GM19468 (cell line): ENCODE measurements at regions not wholly inside any gene's neighbourhood (a gene's known extent, or its start where the extent isn't known, plus 50 kb on each side); places are given as distances from the start of the nearest gene placed in this dataset.
A peak's percentile ranks its signal among the peaks of the same experiment; 100 is the strongest.
"Not testable (repeated sequence)": the region's sequence is repeated elsewhere in the genome, so short reads cannot be mapped to it uniquely, and the experiment has no call there.

Source experiments
- ATAC-seq: cut with Tn5 transposase; IDR thresholded peaks from one replicate; pipeline ENCODE4 v1.9.1; 2021; ENCODE audit warnings: mild to moderate bottlenecking, moderate library complexity, moderate number of reproducible peaks; ENCODE audit not compliant: unreplicated experiment; ENCODE audit errors: extremely low read depth

GRCh38 chr12:28767836-28768348, 381.2 kb upstream of the FAR2 start:
- no peak for ATAC-seq

- ATAC-seq, result no peak
These were observed 378.8 kb upstream of the FAR2 start for GRCh38 chr12:28770322-28770721.

- ATAC-seq, result no peak
These were observed 377.1 kb upstream of the FAR2 start for GRCh38 chr12:28771968-28772367.

- ATAC-seq, result no peak
These were observed 373.5 kb upstream of the FAR2 start for GRCh38 chr12:28775556-28775955.

GRCh38 chr12:28776220-28776619, 372.9 kb upstream of the FAR2 start:
- no peak for ATAC-seq

- ATAC-seq, result no peak
These were observed 372.1 kb upstream of the FAR2 start for GRCh38 chr12:28776913-28777422.

- no peak for ATAC-seq
These were observed 371.3 kb upstream of the FAR2 start for GRCh38 chr12:28777603-28778365.

GRCh38 chr12:28780096-28780495, 369.0 kb upstream of the FAR2 start:
- no peak for ATAC-seq

- ATAC-seq, result no peak
These were observed 368.1 kb upstream of the FAR2 start for GRCh38 chr12:28780960-28781359.

- no peak for ATAC-seq
These were observed 367.1 kb upstream of the FAR2 start for GRCh38 chr12:28781671-28782652.

GRCh38 chr12:28782812-28783211, 366.3 kb upstream of the FAR2 start:
- no peak for ATAC-seq

- ATAC-seq, result no peak
These were observed 361.9 kb upstream of the FAR2 start for GRCh38 chr12:28787151-28787550.

- not testable (repeated sequence) for ATAC-seq
These were observed 360.8 kb upstream of the FAR2 start for GRCh38 chr12:28788256-28788655.

GRCh38 chr12:28793581-28794151, 355.4 kb upstream of the FAR2 start:
- ATAC-seq, result no peak

- no peak for ATAC-seq
These were observed 354.9 kb upstream of the FAR2 start for GRCh38 chr12:28794211-28794610.

GRCh38 chr12:28794786-28795185, 354.3 kb upstream of the FAR2 start:
- ATAC-seq, result no peak

- no peak for ATAC-seq
These were observed 353.8 kb upstream of the FAR2 start for GRCh38 chr12:28795311-28795710.

GRCh38 chr12:28799348-28799747, 349.7 kb upstream of the FAR2 start:
- ATAC-seq, result no peak

GRCh38 chr12:28800129-28800528, 348.9 kb upstream of the FAR2 start:
- peak; percentile 84 for ATAC-seq

- no peak for ATAC-seq
These were observed 346.2 kb upstream of the FAR2 start for GRCh38 chr12:28802706-28803438.
